Non-pigmented ciliary epithelial cell (primary cell): ENCODE measurements at regions not wholly inside any gene's neighbourhood (a gene's known extent, or its start where the extent isn't known, plus 50 kb on each side); places are given as distances from the start of the nearest gene placed in this dataset.

Source experiments
- DNase-seq: peaks from one replicate; pipeline ENCODE4 v3.0.0-alpha.2; 2010; ENCODE audit warnings: low read depth

DNA sequence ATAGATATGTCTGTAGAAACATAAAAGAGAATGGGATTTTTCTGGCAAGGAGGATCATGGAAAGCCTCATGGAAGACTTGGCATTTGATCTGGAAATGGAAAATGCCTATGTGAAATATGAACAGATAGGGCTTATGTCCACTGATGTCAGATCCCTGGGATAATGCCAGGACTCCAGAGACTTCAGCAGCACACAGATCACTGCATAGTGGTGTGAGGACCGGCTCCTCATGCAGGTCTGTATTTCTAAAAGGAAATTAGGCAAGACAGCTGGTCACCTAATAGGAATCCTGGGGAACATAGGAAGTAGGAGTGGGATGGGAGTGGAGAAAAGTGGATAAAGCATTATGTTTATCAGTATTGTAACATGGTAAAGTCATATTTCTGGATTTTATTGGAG lies 56.8 kb upstream of the IPO9 start:
- DNase-seq: no peak

DNA sequence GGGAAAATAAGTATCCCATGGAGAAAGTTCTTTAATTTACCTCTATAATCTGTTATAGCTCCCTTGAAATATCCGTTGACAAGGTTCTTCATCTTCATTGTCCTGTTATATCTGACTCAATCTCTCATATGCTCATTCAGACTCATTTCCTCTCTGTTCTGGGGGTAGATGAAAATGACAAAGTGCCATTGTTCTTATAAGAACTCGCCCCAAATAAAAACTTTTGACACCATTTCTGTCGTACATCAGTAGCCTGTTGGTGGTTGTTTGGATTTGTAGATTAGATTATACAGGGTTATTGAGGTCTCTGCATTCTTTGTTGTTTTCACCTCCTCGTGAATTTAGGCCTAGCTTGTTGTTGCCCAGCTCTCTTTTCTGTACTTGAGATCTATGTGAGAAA lies 55.2 kb upstream of the IPO9 start:
- no peak for DNase-seq

DNA sequence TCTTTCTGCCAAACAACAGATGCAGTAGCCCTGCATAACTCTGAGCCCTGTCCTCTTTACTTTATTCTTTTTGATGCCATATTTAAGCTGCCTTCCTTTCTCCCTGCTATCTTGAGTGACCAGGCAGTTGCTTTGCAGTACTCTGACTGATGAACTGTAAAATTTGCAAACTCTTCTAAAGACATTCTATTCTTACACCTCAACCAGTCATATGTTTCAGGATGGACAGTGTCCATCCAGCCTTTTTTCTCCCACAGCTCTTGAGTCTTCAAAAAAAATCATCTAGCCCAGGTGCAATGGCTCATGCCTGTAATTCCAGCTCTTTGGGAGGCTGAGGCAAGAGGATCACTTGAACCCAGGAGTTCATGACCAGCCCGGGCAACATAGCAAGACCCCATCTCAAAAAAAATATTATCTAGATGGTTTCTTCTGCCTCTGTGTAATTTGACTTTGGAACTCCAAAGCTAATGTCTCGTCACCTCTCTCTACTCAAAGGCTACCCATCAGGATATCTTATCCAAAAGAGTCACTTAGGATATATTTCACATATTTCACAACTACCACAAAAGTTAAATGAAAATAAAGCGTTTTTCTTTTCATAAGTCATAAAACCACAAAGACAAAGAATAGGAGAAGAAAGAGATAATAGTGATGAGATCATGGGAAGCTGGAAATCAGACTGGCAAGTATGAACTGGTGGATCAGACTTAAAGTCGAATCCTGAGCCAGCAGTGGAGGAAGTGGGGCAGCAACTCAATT lies 54.6 kb upstream of the IPO9 start:
- DNase-seq: no peak

DNA sequence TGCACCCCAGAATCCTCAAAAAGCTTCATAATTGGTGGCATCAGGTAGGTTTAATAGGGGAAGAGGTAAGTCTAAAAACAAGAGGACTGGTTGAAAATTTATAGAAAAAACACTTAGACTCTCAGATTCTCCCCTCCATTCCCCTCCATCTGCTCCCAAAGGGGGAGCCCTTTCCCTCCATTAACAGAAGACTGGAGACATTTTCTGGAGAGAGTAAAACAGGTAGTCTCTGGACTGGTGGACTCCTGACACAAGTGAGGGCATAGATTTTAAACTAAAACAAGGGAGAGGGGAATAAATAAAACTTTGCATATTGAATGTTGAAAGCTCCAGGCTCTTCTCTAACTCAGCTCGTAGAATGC lies 54.0 kb upstream of the IPO9 start:
- DNase-seq: no peak

DNA sequence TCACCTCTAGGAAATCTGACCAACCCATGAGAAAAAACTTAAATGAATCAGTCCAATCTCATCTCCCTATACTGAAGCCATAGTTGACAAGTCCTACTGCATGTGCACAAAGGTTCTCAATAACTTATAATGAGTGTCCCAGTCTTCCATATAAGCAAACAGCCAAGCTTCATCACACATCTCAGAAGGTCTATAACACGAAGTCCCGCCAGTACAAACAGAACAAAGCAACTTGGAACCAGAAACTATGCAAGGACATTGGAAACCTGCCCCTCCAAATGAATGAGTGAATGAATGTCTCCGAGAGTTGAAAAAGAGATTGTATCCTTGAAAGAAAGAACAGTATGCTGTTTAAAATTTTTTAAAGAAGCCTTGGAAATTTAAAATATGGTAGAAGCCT lies 53.6 kb upstream of the IPO9 start:
- DNase-seq: no peak

DNA sequence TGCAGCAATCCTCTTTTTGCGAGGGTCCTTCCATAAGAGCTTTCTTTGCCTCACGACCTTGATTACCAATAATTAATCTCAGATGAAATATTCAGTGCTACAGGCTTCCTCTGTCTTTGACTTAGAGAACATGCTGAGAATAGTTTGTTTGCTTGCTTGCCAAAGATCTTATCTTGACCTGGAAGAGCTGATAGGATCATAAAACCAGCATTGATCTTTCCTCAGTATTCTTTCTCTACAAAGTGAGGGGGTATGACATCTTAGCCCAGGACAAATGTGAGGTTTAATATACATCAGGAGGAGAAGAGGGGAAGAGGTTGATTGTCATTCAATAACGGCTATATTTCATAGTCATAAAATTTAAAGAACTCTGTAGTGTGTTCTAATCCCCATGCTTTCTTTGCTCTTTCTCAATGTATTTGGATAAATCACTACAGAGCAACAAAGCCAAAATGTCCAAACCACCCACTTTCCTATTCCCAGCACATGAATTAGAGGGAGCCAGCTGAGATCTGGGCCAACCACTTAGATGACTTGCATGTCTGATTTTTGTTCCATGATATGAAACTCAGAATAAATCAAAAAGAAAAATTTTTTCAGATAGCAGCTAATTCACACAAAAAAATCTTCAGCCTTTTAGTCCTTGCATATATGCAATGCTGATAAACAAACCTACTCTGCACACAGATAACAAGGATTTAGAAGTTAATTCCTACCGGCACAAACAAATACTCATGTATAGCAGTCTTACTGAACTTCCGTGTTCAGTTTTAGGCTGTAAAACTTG lies 50.5 kb upstream of the IPO9 start:
- DNase-seq: no peak
